Fibroblast of skin of left biceps (primary cell): ENCODE measurements at regions not wholly inside any gene's neighbourhood (a gene's known extent, or its start where the extent isn't known, plus 50 kb on each side); places are given as distances from the start of the nearest gene placed in this dataset.
A peak's percentile ranks its signal among the peaks of the same experiment; 100 is the strongest.
"Not testable (repeated sequence)": the region's sequence is repeated elsewhere in the genome, so short reads cannot be mapped to it uniquely, and the experiment has no call there.

ENCODE experiments used
- DNase-seq, 2 experiments: peaks; one replicate each; pipeline ENCODE4 v3.0.0-alpha.2; 2013; ENCODE audit warnings: low read depth in 2 of 2

- DNase-seq = peak; percentile 9 to 24
Measured at GRCh38 chr3:155995525-155996370, 124.6 kb upstream of the KCNAB1 start.

- DNase-seq = no peak
Measured at GRCh38 chr3:155996882-155997281, 123.5 kb upstream of the KCNAB1 start.

- DNase-seq = not testable (repeated sequence)
Measured at GRCh38 chr3:155998173-155998572, 122.2 kb upstream of the KCNAB1 start.

GRCh38 chr3:156005736-156006135, 114.6 kb upstream of the KCNAB1 start:
- no peak for DNase-seq

- no peak for DNase-seq
Measured at GRCh38 chr3:156010829-156011228, 109.5 kb upstream of the KCNAB1 start.

- DNase-seq = no peak
Measured at GRCh38 chr3:156014489-156014888, 105.9 kb upstream of the KCNAB1 start.

GRCh38 chr3:156016902-156017301, 103.5 kb upstream of the KCNAB1 start:
- DNase-seq = no peak

- DNase-seq = no peak
Measured at GRCh38 chr3:156017352-156018030, 102.9 kb upstream of the KCNAB1 start.

GRCh38 chr3:156024904-156025533, 95.4 kb upstream of the KCNAB1 start:
- DNase-seq = no peak

- DNase-seq = no peak
Measured at GRCh38 chr3:156029208-156029607, 91.2 kb upstream of the KCNAB1 start.

- DNase-seq = no peak
Measured at GRCh38 chr3:156030723-156031122, 89.7 kb upstream of the KCNAB1 start.

GRCh38 chr3:156033428-156033827, 87.0 kb upstream of the KCNAB1 start:
- no peak for DNase-seq

- no peak for DNase-seq
Measured at GRCh38 chr3:156035158-156035557, 85.2 kb upstream of the KCNAB1 start.

- DNase-seq = no peak
Measured at GRCh38 chr3:156036258-156037053, 83.9 kb upstream of the KCNAB1 start.

GRCh38 chr3:156037356-156037755, 83.0 kb upstream of the KCNAB1 start:
- no peak for DNase-seq

GRCh38 chr3:156038869-156039268, 81.5 kb upstream of the KCNAB1 start:
- DNase-seq = no peak

GRCh38 chr3:156040041-156040440, 80.3 kb upstream of the KCNAB1 start:
- no peak for DNase-seq

GRCh38 chr3:156041216-156041841, 79.0 kb upstream of the KCNAB1 start:
- DNase-seq = not testable (repeated sequence)

- not testable (repeated sequence) for DNase-seq
Measured at GRCh38 chr3:156041856-156042255, 78.5 kb upstream of the KCNAB1 start.

GRCh38 chr3:156043832-156044633, 76.3 kb upstream of the KCNAB1 start:
- not testable (repeated sequence) for DNase-seq

- no peak for DNase-seq
Measured at GRCh38 chr3:156044634-156044975, 75.8 kb upstream of the KCNAB1 start.
